C4-2B (cell line): ENCODE measurements at regions not wholly inside any gene's neighbourhood (a gene's known extent, or its start where the extent isn't known, plus 50 kb on each side); places are given as distances from the start of the nearest gene placed in this dataset.
"Not testable (repeated sequence)": the region's sequence is repeated elsewhere in the genome, so short reads cannot be mapped to it uniquely, and the experiment has no call there.

Source experiments
- H3K27ac ChIP-seq: fragments of 450-650 bp; 2 replicates; pipeline ENCODE4 v1.5.1; 2017
- ZFX ChIP-seq: fragments of 450-650 bp; IDR thresholded peaks from 2 replicates; pipeline ENCODE4 v1.6.1; 2017
- TF ChIP-seq, protein P1 (sequence below): fragments of 450-650 bp; conservative IDR thresholded peaks from 2 replicates; pipeline ENCODE4 v1.5.1; 2017; ENCODE audit warnings: mild to moderate bottlenecking

DNA sequence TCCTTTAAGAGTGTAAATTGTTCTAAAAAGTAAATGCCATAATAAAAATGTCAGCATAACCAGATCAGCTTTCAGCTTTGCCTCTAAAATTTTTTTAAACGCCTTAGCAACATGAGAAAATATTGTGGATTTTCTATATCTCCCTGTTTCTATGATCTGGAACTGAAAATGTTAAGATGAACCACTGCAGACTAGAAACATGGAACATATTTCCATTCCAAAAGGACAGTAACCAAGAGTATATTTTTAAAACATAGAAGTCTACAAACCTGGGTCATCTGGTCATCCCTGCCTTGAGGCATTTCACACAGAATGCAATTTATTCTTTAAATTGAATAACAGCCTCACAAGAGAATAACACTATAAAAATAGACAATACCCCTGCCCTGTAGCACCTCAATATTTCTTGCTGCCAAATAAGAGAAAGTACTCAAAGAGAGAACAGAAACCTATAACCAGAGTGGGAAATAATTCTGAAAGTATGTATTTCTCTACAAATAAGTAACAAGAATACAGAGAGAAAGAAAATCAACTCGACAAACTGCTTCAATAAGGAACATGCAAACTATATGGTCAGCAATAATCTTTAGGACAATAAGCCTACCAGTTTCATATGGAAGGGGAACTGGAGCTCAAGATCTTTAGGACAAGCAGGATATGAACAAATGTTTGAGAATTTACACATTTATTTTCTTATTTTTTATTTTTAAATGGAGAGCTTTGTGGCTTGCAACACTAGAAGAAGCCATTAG is 949.0 kb downstream of the EPHA3 start:
- TF ChIP-seq, protein P1, sequence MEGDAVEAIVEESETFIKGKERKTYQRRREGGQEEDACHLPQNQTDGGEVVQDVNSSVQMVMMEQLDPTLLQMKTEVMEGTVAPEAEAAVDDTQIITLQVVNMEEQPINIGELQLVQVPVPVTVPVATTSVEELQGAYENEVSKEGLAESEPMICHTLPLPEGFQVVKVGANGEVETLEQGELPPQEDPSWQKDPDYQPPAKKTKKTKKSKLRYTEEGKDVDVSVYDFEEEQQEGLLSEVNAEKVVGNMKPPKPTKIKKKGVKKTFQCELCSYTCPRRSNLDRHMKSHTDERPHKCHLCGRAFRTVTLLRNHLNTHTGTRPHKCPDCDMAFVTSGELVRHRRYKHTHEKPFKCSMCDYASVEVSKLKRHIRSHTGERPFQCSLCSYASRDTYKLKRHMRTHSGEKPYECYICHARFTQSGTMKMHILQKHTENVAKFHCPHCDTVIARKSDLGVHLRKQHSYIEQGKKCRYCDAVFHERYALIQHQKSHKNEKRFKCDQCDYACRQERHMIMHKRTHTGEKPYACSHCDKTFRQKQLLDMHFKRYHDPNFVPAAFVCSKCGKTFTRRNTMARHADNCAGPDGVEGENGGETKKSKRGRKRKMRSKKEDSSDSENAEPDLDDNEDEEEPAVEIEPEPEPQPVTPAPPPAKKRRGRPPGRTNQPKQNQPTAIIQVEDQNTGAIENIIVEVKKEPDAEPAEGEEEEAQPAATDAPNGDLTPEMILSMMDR: no peak
- TF ChIP-seq ZFX: no peak
- H3K27ac ChIP-seq: no peak overlapping the region

DNA sequence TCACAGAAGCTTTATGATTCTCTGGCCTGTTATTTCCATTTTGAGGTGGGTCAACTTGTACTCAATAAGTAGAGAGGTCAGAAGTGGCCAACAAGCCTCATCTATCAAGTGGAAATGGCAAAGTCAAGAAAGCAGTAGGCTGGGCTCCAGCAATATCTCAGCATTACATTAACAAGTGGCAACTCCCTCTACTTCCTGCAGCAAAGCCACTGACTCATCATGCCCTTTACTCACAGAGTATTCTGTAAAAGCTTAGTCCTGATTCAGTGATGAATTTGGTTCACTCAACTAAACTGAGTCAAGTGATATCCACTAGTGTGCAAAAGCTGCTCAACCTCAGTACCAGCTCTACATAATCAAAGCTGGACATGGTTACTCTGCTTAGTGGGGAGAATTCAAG is 954.6 kb downstream of the EPHA3 start:
- TF ChIP-seq, protein P1: no peak
- TF ChIP-seq ZFX: no peak
- no peak overlapping the region for H3K27ac ChIP-seq

DNA sequence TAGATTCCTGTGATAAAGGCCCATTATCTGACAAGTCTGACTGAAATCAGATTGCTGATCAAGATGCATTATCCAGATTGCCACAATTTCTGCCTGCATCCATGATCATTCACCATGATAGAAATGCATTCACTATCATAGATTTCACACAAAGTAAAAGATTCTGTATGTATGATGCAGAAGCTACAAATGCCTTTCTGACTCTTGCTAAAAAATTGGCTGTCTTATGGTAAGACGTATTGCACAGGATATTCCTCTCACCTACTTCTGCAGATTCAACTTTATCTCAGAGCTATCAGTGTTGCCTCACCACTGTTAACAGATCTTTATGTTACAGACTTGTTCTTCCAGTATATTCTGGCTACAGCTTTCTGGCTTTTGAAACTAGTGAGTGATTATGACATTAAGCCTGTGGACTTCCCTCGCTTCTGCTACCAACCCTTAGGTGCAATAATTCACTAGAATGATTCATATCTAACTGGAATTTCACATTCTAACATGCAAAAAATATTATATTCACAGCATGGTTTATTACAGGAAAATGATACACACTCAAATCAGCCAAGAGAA is 955.3 kb downstream of the EPHA3 start:
- no peak overlapping the region for H3K27ac ChIP-seq
- TF ChIP-seq, protein P1: no peak
- TF ChIP-seq ZFX: no peak

DNA sequence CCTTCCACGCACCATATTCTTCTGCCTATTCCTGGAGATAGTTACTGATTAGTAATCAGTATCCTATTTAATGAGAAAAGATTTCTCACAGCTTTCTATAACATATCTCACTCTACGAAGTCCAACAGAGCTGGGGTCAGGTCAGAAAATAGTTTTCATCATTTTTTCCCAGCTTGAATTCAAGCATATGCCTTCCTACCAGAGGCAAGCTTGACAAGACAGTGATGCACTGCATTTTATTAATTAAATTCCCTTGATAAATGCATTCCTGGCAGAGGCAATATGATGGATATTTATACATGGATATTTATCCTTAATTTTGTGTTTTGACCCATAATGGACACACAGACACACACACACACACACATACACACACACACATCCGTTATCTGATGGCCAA is 961.4 kb downstream of the EPHA3 start:
- TF ChIP-seq ZFX: no peak
- TF ChIP-seq, protein P1: no peak
- H3K27ac ChIP-seq: no peak overlapping the region

DNA sequence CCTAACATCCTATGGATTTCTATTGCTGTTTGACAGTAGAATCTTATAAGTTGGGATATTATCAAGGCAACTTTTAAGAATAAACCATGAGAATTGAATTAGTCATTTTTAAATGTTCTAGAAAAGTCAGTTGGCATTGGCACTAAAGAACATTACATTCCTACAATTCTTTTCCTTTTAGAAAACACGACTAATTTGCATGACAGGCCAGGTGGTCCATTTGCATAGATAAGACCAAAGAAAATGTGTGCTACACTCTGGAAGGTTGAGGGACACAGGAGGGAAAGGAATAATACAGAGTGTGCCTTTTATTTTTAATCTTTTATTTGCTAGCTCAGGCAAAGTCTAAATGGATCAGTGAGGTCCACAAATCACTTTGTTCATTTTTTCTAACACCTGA is 962.3 kb downstream of the EPHA3 start:
- no peak overlapping the region for H3K27ac ChIP-seq
- no peak for TF ChIP-seq ZFX
- TF ChIP-seq, protein P1: no peak

DNA sequence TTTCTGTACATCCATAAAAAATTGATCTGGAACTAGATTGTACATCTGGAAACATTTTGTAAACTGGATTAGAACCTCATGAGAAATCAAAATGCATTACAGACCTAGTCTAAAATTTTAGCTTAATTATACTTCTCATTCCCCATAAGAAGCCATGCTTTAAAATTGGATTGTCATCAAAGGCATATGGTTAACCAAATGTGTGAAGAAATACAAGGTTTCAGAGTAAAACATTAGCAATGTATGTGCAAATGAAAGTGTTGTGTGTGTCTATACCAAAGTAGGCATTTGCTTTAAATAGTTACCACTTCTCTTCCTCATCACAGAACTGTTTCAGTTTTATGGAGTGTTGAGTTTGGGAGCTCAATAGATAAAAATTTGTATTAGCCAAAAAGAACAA is 968.7 kb downstream of the EPHA3 start:
- no peak overlapping the region for H3K27ac ChIP-seq
- no peak for TF ChIP-seq ZFX
- TF ChIP-seq, protein P1: no peak

DNA sequence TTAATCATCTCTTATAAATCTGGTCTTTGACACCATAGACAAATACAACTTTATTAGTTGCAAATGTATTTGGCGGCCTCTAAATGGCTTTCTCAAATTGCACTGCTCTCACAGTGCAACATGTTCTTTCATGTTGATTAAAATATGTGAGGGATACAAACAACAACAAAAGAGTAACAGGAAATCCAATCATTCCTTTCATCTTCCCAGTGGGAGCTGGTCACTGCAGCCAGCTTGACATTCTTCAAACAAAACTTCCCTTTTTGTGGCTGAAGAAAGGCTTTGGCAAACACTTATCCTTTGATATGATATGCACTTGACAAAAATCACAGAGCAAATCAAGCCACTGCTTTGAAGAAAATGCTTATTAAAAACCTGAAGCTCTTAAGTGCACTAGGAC is 973.6 kb downstream of the EPHA3 start:
- H3K27ac ChIP-seq: no peak overlapping the region
- no peak for TF ChIP-seq ZFX
- TF ChIP-seq, protein P1: no peak

DNA sequence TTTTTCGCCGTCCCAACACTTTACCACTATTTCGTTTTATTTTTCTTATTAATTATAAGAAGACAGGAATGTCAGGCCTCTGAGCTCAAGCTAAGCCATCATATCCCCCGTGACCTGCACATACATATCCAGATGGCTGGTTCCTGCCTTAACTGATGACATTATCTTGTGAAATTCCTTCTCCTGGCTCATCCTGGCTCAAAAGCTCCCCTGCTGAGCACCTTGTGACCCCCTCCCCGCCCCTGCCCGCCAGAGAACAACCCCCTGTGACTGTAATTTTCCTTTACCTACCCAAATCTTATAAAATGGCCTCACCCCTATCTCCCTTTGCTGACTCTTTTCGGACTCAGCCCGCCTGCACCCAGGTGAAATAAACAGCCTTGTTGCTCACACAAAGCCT is 978.9 kb downstream of the EPHA3 start:
- H3K27ac ChIP-seq: not testable (repeated sequence)
